GM19025 (cell line): ENCODE measurements at regions not wholly inside any gene's neighbourhood (a gene's known extent, or its start where the extent isn't known, plus 50 kb on each side); places are given as distances from the start of the nearest gene placed in this dataset.

Source experiments
- ATAC-seq: cut with Tn5 transposase; IDR thresholded peaks from one replicate; pipeline ENCODE4 v1.9.1; 2021; ENCODE audit warnings: mild to moderate bottlenecking, low read depth, moderate library complexity; ENCODE audit not compliant: unreplicated experiment

DNA sequence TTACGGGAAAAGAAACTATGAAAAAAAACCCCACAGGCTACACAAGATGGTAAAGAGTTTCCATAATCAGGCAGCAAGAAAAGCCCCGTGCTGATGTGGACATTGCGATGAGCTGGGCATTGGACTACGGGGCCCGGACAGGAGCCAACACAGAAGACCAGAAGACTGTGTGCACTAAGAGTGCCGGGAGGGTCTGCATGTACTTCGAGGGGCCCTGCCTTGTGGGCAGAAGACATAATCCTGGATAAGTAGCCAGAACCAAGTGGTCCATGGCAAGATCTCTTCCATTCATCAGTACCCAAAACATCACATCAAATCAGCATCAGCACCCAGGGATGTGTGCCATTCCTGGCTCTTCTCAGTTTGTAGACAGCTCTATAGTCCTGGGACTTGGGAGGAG lies 317.8 kb downstream of the FGF9 start:
- no peak for ATAC-seq

DNA sequence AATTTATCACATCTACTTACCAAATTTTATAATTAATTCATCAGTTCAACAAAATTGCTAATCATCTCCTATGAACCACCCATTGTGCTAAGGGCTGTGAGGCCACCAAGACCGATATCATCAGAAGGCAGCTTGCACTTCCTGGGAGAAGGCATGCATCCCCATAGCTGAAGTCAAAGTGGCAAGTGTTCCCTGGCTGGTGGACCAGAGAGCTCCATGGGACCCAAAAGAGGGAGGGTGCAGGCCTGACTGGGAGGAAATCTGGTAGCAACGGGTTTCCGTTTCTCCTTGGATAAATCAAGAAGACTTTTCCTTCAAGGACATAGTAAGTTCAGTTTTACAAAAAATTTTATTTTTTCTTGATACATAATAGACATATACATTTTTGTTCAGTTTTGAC lies 325.2 kb downstream of the FGF9 start:
- ATAC-seq, result no peak

DNA sequence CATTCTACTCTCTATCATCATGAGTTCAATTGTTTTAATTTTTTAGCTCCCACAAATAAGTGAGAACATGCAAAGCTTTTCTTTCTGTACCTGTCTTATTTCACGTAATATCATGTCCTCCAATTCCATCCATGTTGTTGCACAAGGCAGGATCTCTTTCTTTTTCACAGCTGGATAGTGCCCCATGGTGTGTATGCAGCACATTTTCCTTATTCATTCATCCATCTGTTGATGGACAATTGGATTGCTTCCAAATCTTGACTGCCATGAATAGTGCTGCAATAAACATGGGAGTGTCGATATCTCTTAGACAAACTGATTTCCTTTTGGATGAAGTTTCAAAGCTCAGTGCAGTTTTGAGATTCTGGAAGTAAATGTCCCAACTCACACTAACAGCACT lies 326.9 kb downstream of the FGF9 start:
- no peak for ATAC-seq

DNA sequence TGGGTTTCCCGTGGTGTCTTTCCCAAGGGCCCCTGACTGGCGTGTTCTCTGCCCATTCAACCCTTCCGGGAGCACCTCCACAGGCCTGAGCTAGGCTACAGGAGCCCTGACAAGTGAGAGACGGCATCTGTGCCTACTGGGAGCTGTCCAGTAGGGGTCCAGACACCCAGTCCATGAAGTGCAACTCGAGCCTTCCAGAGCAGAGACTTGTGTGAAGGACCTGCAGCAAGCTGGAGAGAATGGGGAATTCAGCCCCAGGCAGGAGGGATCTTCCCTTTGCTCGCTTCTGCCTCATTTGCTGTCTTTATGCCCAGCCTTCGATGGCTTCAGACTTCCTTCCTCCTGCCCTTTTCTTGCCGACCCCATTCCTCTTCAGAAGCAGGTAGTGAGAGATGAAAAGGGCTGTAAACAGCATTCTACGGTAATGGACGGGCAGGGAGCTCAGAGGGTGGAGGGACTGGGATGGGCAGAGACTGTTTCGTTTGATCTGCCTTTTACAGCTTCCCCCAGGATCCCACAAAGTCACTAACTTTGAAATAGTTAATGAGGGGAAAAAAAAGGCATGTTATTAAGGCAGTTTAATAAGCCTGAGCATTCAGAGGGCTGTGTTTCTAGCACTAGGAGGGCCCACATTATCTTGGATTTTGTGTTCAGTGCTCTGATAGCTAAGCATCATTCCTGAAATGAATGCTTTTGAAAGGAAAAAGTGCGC lies 327.6 kb downstream of the FGF9 start:
- no peak for ATAC-seq

DNA sequence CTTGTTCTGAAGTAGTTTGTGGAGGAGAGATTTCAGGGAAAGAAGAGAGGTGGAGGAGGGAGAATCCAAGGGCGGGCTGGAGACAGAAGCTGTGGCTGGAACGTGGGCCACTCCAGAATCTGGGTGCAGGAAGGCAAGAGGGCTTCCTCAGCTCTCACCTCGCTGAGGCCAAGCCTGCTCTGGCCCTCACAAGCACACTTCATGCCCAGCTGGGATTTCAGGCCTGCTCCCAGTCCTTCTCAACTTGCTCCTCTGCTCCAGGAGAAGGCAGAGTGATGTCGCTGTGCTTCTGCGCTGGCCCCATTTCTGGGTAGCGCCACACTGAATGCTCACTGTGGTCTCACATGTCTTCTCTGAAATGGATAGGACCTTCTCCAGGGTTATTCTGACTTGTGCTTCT lies 328.8 kb downstream of the FGF9 start:
- ATAC-seq, result no peak

DNA sequence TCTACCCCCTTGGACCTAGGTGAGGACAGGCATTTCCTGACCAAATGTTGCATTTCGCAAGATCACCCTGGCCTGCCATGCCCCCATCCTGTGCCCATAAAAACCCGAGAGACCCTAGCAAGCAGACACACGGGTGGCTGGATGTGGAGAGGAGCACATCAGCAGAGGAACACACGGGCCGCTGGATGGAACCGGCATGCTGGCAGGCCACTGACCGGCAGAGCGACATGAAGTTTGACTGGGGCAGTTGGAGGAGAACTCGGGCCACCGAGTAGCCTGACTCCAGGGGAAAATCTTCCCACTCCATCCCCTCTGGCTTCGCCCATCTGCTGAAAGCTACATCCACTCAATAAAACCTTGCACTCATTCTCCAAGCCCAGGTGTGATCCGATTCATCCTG lies 329.3 kb downstream of the FGF9 start:
- no peak for ATAC-seq

DNA sequence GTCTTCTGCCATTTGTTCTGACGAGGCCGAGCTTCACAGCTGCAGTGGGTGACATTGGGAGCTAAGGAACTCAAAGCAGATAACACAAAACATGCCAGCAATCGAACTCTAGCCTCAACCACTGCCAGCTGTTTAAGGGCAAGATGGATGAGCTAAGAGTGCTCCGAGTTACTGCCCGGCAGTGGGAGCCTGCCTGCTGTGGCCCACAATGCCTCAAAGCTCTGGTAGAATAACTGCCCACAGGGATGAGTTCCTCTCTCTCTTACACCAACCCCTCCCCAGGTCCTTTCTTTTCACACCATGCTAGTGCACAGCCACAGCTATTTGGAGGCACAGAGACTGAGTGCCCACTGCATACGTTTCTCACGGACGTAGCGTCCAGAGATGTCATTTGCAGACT lies 330.5 kb downstream of the FGF9 start:
- no peak for ATAC-seq

DNA sequence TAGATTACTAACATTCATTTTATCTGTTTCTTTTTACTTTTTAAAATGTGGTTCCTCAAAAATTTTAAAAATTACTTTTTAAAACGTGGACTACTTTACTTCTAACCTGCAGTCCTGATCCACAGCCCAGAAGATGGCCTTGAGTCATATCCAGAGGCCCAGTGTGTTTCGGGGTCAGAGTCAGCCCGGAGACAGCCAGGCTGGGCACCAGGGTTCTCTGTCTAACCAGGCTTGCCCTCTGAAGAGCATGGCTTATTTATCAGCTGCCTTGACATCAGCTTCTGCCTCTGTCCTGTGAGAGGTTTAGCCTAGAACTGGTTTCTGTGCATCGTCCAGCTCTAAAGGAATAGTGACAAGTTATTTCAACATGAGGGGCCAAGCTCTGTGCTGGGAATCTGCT lies 332.0 kb downstream of the FGF9 start:
- ATAC-seq, result no peak

DNA sequence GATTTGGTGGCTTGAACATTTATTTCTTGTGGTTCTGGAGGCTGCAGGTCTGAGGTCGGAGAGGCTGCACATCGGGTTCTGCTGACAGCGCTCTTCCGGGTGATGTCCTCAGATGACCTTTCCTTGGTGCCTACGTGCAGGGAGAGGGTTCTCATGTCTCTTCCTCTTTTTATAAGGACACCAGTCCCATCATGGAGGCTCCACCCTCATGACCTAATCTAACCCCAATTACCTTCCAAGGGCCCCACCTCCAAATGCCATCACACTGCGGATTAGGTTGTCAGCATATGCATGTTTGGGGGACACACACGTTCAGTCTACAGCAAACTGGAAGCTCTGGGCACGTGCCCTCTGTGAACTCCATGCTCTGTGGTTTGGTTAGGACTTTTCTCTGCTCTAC lies 338.6 kb downstream of the FGF9 start:
- no peak for ATAC-seq

DNA sequence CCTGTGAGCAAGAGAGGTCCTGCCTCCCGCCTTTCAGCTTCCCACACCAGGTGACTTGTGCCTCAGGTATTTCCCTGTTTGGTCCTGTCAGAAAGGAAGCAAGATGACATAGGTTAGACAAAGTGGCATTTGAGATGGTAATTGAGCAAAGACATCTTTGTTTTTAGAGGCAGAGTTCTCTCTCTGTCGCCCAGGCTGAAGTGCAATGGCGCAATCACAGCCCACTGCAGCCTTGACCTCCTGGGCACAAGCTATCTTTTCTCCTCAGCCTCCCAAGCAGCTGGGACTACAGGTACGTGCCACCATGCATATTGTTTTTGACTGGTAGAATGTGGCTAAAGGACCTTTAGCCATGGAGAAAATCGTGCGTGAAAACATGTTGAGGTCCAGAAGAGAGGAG lies 339.1 kb downstream of the FGF9 start:
- ATAC-seq, result no peak

DNA sequence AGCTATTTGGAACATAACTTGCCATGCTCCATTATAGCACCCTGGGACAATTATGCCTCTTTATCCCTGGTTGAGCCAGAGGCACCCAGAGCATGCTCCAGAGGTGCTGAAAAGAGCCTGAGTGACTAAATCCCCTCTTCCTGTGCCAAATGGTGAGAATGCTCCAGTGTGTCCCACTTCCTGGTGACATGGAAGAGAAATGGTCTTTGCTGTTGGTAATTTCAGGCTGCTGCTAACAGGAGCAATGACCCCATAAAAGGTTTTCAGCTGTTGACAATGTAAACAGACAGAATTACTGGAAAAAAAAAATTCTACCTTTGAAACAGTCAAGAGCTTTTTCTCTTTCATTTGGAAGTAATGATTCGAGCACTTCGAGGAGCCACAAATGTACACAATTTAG lies 341.8 kb downstream of the FGF9 start:
- no peak for ATAC-seq

DNA sequence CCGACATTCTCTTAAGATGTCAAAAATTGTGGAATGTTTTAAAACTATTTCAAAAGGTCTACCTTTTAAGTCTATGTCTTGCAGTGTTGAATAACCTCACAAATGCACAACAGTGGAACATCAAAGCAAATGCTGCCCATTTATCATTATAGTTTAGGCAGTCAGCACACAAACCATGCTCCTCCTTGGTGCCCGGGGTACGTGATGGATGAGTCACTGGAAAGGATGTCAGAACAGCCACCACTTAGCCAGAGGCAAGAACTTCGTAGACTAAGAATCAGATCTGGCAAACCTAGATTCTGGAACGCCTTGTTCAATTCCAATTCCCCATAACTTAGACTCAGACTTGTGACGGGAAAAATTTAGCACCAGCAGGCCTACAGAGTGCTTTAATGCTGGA lies 343.6 kb downstream of the FGF9 start:
- no peak for ATAC-seq

DNA sequence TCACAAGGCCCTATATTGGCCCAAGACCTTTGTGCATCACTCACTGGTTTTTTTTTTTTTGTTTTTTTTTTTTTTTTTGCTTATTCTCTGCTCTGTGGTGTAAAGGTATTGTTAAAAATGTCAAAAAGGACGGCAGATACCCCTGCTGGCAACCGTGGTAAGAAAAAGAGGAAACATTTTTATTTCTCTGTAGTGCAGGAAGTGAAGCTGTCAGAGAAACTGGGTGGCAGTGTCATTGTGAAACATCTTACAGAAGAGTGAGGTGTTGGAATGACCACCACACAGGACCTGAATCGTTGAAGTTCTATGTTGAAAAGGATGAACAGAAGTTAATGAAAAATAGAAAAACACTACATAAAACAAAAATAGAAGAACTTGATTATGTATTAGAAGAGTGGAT lies 346.4 kb downstream of the FGF9 start:
- peak; percentile 86 for ATAC-seq

DNA sequence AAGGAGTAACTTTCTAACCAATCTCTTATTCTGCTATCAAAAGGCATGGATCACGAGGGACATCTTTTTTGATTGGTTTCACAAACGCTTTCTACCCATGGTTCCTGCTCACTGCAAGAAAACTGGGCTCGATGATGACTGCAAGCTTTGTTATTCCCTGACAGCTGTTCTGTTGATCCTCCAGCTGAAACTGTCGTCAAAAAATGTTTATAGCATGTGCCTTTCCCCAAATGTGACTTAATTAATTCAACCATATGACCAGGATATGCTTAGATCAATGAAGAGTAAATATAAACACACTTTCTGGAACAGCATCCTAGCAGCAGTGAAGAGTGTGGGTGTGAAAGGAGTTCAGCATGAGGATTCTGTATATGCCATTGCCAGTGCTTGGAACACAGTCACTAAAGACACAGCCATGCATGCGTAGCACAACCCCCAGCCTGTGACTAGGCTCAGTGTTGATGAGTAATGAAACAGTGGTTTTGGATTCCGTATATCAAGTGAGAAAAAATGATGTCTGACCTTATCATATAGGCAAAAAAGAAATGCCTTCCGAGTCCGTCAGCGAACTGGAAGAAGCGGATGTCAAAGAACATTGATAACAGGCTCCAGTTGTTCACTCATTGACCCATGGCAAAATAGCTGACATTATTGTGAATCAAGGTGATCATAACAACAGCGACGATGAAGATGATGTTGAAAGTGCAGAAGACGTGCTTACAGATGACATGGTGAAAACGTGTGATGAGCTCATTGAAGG lies 347.4 kb downstream of the FGF9 start:
- no peak for ATAC-seq

DNA sequence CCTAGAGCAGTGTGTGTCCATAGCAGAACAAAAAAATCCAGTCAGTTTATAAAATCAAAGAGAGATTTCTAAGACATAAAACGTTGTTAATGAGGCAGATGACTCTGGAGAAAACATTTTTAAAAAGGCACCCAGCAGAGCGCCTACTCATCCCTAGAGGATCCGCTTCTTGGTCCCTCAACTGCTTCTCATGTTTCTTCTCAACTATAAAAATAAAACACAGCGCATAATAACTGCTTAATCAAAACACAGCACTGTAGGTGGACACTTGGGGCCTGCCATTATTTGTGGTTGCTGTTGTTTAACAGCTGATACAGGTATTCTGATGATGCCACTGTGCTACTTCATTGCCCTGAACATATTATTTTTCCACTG lies 347.9 kb downstream of the FGF9 start:
- ATAC-seq, result no peak

DNA sequence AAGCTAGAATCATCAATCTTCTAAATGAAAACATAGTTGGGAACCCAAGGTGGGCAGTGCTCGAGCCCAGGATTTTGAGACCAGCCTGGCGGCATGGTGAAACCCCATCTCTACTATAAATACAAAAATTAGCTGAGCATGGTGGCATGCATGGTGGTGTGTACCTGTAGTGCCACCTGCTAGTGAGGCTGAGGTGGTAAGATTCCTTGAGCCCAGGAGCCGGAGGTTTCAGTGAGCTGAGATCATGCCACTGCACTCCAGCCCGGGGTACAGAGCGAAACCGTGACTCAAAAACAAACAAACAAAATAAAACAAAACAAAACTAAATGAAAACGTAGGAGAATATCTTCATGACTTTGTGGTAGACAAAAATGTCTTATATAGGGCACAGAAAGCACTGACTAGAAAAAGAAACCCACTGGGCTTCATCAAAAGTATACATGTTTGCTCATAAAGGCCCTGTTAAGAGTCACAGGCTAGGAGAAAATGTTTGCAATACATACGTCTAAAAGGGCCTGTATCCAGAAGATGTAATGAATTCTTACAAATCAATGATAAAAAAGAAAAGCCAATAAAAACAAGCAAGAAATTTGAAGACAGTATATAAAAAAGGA lies 353.6 kb downstream of the FGF9 start:
- ATAC-seq, result no peak

DNA sequence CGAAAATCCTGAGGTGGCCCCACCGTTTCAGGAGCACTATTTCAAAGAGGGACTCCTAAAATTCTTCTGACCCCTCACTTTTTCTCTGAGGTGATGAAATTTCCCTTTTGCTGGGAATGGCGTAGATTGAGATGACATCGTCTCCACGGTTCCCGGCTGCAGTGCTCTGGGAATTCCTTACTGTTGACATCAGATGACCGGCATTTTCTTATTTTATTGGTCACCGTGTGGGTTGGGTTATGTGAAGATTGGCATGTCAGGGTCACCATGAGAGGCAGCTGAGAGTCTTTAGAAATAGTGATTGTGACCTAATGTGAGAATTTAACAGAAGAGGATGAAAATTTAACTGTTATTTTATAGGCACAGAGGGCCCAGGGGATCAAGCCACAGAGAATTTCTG lies 356.7 kb downstream of the FGF9 start:
- no peak for ATAC-seq

DNA sequence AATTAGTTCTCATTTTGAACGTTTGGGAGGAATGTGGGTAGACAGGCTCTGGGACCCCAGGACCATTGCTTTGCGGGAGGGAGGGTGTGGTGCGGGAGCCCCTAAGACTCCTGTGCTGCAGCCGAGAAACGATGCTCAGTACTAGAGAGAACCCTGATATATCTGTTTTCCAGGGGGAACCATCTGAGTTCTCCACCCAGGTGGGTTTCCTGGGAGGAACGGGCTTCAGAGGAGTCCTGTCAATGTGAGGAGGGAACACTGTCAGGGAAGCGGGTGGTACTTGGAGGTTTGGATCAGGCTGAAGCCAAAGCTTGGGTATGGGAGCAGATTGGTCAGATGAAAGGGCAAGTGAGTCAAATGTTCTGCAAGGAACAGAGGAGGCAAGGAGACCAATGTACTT lies 358.0 kb downstream of the FGF9 start:
- no peak for ATAC-seq

DNA sequence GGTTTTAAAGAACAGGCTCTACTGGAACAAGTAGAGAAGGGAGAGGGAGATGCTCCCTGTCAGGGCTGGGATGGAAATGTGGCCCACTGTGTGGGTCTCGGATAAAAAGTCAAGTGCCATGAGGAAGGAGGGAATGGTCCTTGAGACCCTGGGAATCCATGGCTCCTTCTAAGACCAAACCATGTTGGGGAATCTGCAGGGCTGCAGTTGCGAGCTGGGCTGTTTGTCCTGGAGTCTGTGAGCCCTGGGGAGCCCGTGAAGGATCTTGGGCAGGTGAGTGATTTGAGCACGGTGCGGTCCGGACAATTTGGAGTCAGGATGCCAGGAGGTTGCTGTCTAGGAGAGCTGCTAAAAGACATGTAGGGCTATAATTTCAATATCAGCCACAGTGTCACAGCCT lies 359.4 kb downstream of the FGF9 start:
- ATAC-seq, result no peak

DNA sequence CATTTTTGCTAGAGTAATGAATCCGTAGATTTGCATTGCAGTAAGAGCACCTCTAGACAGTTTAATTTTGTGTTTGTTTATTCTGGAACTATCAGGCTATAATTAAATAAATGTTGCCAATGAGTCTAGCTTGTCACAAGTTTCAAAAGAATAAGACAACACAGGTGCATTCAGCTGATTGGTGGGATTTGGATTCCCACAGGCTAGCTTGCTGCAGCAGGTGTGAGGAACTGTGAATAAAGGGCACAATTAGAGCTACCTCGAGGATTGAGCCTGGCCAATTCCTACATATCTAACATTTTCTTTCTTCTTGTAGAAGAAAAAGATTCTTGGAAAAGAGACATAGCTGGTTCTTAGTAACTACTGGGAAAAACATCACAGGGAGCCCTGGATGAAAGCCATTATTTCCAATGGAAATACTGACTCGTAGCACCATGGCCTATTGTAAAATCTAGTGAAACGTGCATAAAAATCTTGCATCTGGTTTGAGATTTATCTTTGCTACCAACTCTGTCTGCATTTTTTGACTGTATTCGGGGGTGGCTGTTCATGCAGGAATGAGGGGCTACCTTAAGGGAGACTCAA lies 360.9 kb downstream of the FGF9 start:
- no peak for ATAC-seq

DNA sequence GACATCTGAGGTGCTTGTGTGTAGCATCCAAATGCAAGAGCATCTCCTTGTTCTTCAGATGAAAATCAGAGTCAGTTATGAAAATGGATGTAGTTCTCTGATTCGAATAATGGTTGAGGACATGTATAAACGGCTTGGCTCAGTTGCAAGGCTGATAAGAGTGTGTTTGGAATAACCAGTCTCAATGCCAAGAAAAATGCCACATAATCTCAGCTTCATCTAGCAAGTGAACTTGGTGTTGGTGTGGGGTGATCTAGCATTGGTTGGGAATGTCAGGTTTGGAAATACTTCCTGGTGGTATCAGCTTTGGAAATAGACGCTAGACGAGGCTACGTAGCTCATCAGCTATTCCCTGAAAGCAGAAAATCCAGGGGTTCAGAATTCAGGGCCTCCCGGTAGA lies 362.0 kb downstream of the FGF9 start:
- no peak for ATAC-seq

DNA sequence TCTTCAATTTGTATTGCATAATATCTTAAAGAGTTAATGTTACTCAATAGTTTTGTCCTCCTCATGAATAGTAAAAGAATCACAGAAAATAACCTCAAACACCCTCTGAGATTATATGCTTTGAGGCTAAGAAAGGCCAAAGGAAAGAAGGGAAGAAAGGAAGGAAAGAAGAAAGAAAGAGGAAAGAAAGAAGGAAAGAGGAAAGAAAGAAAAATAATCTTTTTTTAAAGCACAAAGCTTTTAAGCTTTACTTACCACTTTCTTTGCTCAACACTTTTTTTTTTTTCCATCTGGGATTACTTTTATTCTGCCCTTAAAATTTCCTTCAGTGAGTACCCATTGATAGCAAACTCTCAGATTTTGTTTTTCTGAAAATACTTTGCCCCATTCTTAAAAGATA lies 369.1 kb downstream of the FGF9 start:
- ATAC-seq, result no peak
